Neural cell (in vitro differentiated cells): ENCODE measurements at regions not wholly inside any gene's neighbourhood (a gene's known extent, or its start where the extent isn't known, plus 50 kb on each side); places are given as distances from the start of the nearest gene placed in this dataset.

Experiments
- CTCF ChIP-seq: fragments of 450-650 bp; IDR thresholded peaks from 2 replicates; pipeline ENCODE4 v1.5.1; 2014; ENCODE audit warnings: antibody characterized with exemption, mild to moderate bottlenecking, moderate library complexity; ENCODE audit not compliant: poor library complexity, severe bottlenecking
- EP300 ChIP-seq: fragments of 450-650 bp; conservative IDR thresholded peaks from 2 replicates; pipeline ENCODE4 v1.6.1; 2014; ENCODE audit warnings: antibody characterized with exemption, mild to moderate bottlenecking, moderate library complexity; ENCODE audit not compliant: poor library complexity, severe bottlenecking
- EZH2 ChIP-seq: fragments of 200-600, 300-800 bp; shearing (Covaris generic), sonication (generic); IDR thresholded peaks from 2 replicates; pipeline ENCODE4 v1.6.1; 2014; ENCODE audit warnings: antibody characterized with exemption, low read length, borderline replicate concordance, mild to moderate bottlenecking; ENCODE audit not compliant: insufficient read depth, poor library complexity, severe bottlenecking
- RAD21 ChIP-seq: fragments of 450-650 bp; conservative IDR thresholded peaks from 2 replicates; pipeline ENCODE4 v1.6.1; 2014; ENCODE audit warnings: antibody characterized with exemption, mild to moderate bottlenecking, moderate library complexity
- REST ChIP-seq: IDR thresholded peaks from 2 replicates; pipeline ENCODE4 v1.6.1; 2012; ENCODE audit warnings: borderline replicate concordance
- TAF1 ChIP-seq: IDR thresholded peaks from 2 replicates; pipeline ENCODE4 v1.6.1; 2012; ENCODE audit warnings: low read depth

DNA sequence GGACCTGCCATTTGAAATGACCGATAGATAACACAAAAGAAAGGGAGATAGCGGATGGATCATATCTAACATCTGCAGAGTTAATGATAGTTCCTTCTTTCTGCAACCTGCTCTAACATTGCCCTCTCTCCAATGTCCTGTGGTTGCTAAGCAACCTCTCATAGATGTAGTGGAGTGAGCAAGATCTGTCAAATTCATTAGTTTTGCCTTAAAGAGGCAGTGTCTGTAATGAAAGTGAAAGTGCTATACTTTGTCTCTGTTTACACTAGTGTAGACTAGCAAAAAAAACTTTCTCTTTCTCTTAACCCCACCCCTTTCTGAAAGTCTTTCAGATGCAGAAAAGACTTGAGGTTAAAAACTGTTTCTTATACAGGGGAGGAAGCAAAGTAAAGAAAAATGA is 1196.9 kb downstream of the SORCS3 start:
- peak; percentile 28 for TF ChIP-seq RAD21
- TF ChIP-seq REST, result no peak
- TF ChIP-seq CTCF, result no peak
- TF ChIP-seq EZH2, result no peak
- TF ChIP-seq TAF1, result no peak
- peak; percentile 43 for TF ChIP-seq EP300
